HEK293T (cell line): ENCODE measurements at regions not wholly inside any gene's neighbourhood (a gene's known extent, or its start where the extent isn't known, plus 50 kb on each side); places are given as distances from the start of the nearest gene placed in this dataset.

Experiments
- CTCF ChIA-PET: fragments of 350-600 bp; formaldehyde crosslinking; extraction: SDS; loops from one replicate; lab custom pipeline; 2021; ENCODE audit warnings: antibody characterized with exemption, inconsistent platforms; lab: Yijun Ruan, JAX
- POLR2A ChIA-PET: fragments of 350-600 bp; formaldehyde crosslinking; extraction: SDS; loops from one replicate; lab custom pipeline; 2020; ENCODE audit warnings: antibody characterized with exemption, inconsistent platforms; lab: Yijun Ruan, JAX
- DNase-seq: peaks from one replicate; pipeline ENCODE4 v3.0.0; 2012; ENCODE audit warnings: mixed read lengths; ENCODE audit errors: extremely low spot score
- ARNT ChIP-seq: fragments of 450-650 bp; IDR thresholded peaks from 2 replicates; pipeline ENCODE4 v1.6.1; 2017; ENCODE audit warnings: mild to moderate bottlenecking
- BHLHE40 ChIP-seq: fragments of 450-650 bp; IDR thresholded peaks from 2 replicates; pipeline ENCODE4 v1.6.1; 2016; ENCODE audit warnings: mild to moderate bottlenecking, moderate library complexity, borderline replicate concordance
- CTBP1 ChIP-seq: fragments of 450-650 bp; IDR thresholded peaks from 2 replicates; pipeline ENCODE4 v1.6.1; 2016; ENCODE audit warnings: borderline replicate concordance
- ELF4 ChIP-seq: fragments of 450-650 bp; IDR thresholded peaks from 2 replicates; pipeline ENCODE4 v1.6.1; 2017; ENCODE audit warnings: antibody characterized with exemption
- FOXA1 ChIP-seq: fragments of 450-650 bp; IDR thresholded peaks from 2 replicates; pipeline ENCODE4 v1.6.1; 2016; ENCODE audit warnings: mild to moderate bottlenecking
- FOXK2 ChIP-seq: fragments of 450-650 bp; IDR thresholded peaks from 2 replicates; pipeline ENCODE4 v1.6.1; 2016; ENCODE audit warnings: mild to moderate bottlenecking
- FOXM1 ChIP-seq: fragments of 450-650 bp; IDR thresholded peaks from 2 replicates; pipeline ENCODE4 v1.6.1; 2017; ENCODE audit warnings: mild to moderate bottlenecking, borderline replicate concordance
- HDGF ChIP-seq: fragments of 450-650 bp; IDR thresholded peaks from 2 replicates; pipeline ENCODE4 v1.6.1; 2017; ENCODE audit warnings: antibody characterized with exemption, borderline replicate concordance
- L3MBTL2 ChIP-seq: fragments of 450-650 bp; conservative IDR thresholded peaks from 2 replicates; pipeline ENCODE4 v1.6.1; 2016; ENCODE audit warnings: mild to moderate bottlenecking
- LEF1 ChIP-seq: fragments of 450-650 bp; IDR thresholded peaks from 2 replicates; pipeline ENCODE4 v1.6.1; 2017; ENCODE audit warnings: mild to moderate bottlenecking, borderline replicate concordance
- NFRKB ChIP-seq: fragments of 450-650 bp; IDR thresholded peaks from 2 replicates; pipeline ENCODE4 v1.6.1; 2016; ENCODE audit warnings: mild to moderate bottlenecking, moderate library complexity
- SP1 ChIP-seq: fragments of 450-650 bp; IDR thresholded peaks from 2 replicates; pipeline ENCODE4 v1.6.1; 2017
- SUZ12 ChIP-seq: fragments of 450-650 bp; IDR thresholded peaks from 2 replicates; pipeline ENCODE4 v1.6.1; 2016; ENCODE audit warnings: mild to moderate bottlenecking
- TARDBP ChIP-seq: fragments of 450-650 bp; IDR thresholded peaks from 2 replicates; pipeline ENCODE4 v1.6.1; 2016
- ZNF384 ChIP-seq: fragments of 450-650 bp; IDR thresholded peaks from 2 replicates; pipeline ENCODE4 v1.6.1; 2016
- TF ChIP-seq, protein P1 (sequence below): fragments of 450-650 bp; IDR thresholded peaks from 2 replicates; pipeline ENCODE4 v1.6.1; 2016

DNA sequence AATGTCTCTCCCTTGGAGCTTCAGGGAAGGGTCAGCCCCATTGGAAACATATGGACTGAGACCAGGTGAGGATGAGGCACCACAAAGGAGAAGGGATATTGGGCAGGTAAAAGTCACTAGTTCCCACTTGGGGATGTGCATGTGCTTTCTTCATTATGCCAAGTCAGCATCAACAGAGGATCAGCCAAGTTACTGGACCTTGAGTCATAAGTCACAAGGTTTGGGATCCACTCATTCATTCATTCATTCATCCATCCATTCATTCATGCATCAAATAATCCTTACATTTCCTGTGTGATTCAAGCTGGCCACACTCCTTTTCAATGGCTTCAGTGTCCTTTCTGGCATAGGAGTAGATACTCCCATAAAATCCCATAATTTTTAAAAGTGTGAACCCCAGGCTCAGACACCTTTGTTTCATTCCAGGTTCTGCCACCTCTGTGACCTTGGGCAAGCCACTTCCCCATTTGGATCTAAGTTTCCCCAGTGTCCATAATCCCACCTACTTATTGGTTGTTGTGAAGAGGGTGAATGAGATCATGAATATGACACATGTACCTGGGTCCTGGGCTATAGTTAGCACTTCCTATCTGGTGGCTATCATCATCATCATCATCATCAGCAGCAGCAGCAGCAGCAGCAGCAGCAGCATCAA lies 162.1 kb upstream of the LHX5 start:
- no peak for DNase-seq
- CTCF ChIA-PET = no interaction called here
- TF ChIP-seq ZNF384 (no peak), BHLHE40 (no peak), SUZ12 (no peak)
- POLR2A ChIA-PET = no interaction called here

DNA sequence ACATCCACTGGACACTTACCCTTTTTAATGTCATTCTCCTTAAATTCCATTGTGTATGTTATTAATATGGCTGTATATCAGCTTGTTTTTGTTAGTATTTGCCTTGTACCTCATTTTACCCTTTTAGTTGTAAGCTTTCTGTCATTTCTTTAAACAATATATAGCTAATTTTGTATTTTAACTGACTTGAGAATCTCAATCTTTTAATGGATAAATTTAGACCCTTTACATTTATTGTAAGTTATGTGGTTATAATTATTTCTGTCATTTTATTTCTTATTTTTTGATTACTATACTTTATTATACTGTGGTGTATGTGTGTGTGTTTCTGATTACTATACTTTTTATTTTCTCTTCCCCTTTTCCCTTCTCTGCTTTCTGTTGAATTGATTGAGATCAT lies 159.0 kb upstream of the LHX5 start:
- ChIA-PET POLR2A (no interaction called here), CTCF (no interaction called here)
- TF ChIP-seq, protein P1, sequence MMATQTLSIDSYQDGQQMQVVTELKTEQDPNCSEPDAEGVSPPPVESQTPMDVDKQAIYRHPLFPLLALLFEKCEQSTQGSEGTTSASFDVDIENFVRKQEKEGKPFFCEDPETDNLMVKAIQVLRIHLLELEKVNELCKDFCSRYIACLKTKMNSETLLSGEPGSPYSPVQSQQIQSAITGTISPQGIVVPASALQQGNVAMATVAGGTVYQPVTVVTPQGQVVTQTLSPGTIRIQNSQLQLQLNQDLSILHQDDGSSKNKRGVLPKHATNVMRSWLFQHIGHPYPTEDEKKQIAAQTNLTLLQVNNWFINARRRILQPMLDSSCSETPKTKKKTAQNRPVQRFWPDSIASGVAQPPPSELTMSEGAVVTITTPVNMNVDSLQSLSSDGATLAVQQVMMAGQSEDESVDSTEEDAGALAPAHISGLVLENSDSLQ = no peak
- TF ChIP-seq SP1 = no peak
- no peak for TF ChIP-seq FOXA1
- no peak for TF ChIP-seq ELF4
- no peak for TF ChIP-seq BHLHE40
- TF ChIP-seq ARNT = no peak
- no peak for TF ChIP-seq HDGF
- TF ChIP-seq LEF1 = no peak
- TF ChIP-seq TARDBP = no peak
- TF ChIP-seq FOXK2 = no peak
- no peak for TF ChIP-seq NFRKB
- TF ChIP-seq L3MBTL2 = no peak
- no peak for TF ChIP-seq FOXM1
- no peak for TF ChIP-seq ZNF384
- TF ChIP-seq CTBP1 = no peak
- TF ChIP-seq SUZ12 = no peak
- DNase-seq = no peak

- no peak for DNase-seq
- TF ChIP-seq SP1 (no peak), LEF1 (no peak), ZNF384 (no peak), NFRKB (no peak), L3MBTL2 (no peak), FOXK2 (no peak), FOXA1 (no peak), ARNT (no peak), BHLHE40 (no peak), FOXM1 (no peak), CTBP1 (no peak), HDGF (no peak), ELF4 (no peak), SUZ12 (no peak), TARDBP (no peak)
- TF ChIP-seq, protein P1 = no peak
- ChIA-PET CTCF (no interaction called here), POLR2A (no interaction called here)
These were observed 153.8 kb upstream of the LHX5 start for GRCh38 chr12:113625499-113625898.

DNA sequence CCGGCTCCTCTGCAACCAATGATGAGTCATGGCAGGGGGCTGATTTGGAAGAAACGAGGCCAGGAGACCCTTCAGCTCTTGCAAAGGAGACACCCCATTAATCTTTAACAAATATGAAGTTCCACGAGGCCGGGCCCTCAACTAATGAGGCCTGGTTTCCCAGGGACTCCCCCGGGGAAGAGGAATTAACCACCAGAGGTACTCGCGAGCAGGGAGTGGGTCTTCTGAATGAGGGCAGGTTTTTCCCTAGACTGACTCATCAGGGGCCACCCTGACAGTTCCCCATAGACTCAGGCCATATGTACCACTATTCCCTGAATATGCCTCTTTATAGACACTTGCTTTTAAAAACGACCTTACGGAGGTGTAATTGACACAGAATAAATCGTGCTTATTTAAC lies 150.7 kb upstream of the LHX5 start:
- TF ChIP-seq FOXM1 (no peak), SP1 (no peak), ELF4 (no peak), FOXA1 (no peak), L3MBTL2 (no peak), ARNT (no peak)
- CTCF ChIA-PET = interaction anchor here (0.7 kb wide), 1 partner anchor 29 kb away, joined by 3 read pairs; no protein-coding TSS in a partner anchor
- POLR2A ChIA-PET = no interaction called here
- DNase-seq = no peak

- no peak for DNase-seq
- POLR2A ChIA-PET = no interaction called here
- no peak for TF ChIP-seq FOXM1
- no peak for TF ChIP-seq L3MBTL2
- TF ChIP-seq FOXK2 = no peak
- TF ChIP-seq, protein P1 = no peak
- no peak for TF ChIP-seq LEF1
- no peak for TF ChIP-seq FOXA1
- TF ChIP-seq SP1 = no peak
- no peak for TF ChIP-seq ARNT
- TF ChIP-seq ELF4 = no peak
- no peak for TF ChIP-seq TARDBP
- no peak for TF ChIP-seq ZNF384
- no peak for TF ChIP-seq CTBP1
- TF ChIP-seq NFRKB = no peak
- CTCF ChIA-PET = no interaction called here
These were observed 148.8 kb upstream of the LHX5 start for GRCh38 chr12:113620437-113620976.

DNA sequence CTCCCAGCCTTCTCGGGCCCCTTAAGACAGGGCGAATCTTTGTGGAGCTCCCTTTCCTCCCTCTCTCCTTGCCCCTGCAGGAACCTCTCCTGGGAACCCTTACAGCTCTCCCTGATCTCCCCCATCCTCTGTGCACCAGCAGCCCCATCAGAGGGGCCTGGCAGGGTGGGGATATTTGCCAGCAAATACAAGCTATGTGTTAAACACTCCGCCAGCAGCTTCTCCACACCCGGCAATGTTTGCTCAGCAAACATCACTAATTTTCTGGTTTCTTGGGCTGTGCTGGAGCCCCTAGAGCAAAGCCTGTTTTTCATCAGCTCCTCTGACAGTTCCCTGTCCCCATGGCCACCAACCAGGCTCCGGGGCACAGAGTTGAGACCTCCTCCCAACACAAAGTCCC lies 147.5 kb upstream of the LHX5 start:
- DNase-seq = no peak
- ChIA-PET CTCF (no interaction called here), POLR2A (no interaction called here)
- TF ChIP-seq FOXA1 (no peak), HDGF (no peak), ZNF384 (no peak), LEF1 (no peak), NFRKB (no peak), TARDBP (no peak), CTBP1 (no peak), L3MBTL2 (no peak), BHLHE40 (no peak), SP1 (no peak), SUZ12 (no peak), ARNT (no peak)
- TF ChIP-seq, protein P1 = no peak
